Lower leg skin (tissue), 4 donors: ENCODE measurements at regions not wholly inside any gene's neighbourhood (a gene's known extent, or its start where the extent isn't known, plus 50 kb on each side); places are given as distances from the start of the nearest gene placed in this dataset.

ENCODE experiments used
- DNase-seq, 2 donors: peaks; one replicate each; pipeline ENCODE4 v3.0.0-alpha.2; 2019; ENCODE audit warnings: low spot score in 2 of 2
- H3K4me3 ChIP-seq: fragments of 200-600 bp; sonication (generic); 2 replicates; pipeline ENCODE4 v1.5.1; 2017; ENCODE audit warnings: mild to moderate bottlenecking, low read depth; ENCODE audit not compliant: poor library complexity, severe bottlenecking
- CTCF ChIP-seq, 3 donors: fragments of 450-650 bp; IDR thresholded peaks; one replicate each; pipeline ENCODE4 v1.5.1; 2016; ENCODE audit warnings: antibody characterized with exemption in 3 of 3, mild to moderate bottlenecking in 3 of 3, moderate library complexity in 2 of 3
- POLR2A ChIP-seq, 2 donors: fragments of 450-650 bp; IDR thresholded peaks; one replicate each; pipeline ENCODE4 v1.6.1; 2016 to 2017; ENCODE audit warnings: antibody characterized with exemption in 2 of 2, mild to moderate bottlenecking in 1 of 2, moderate library complexity in 1 of 2
- WGBS, 2 donors: methylation state at CpG; one replicate each; pipeline ENCODE4 v1.1.5; 2018; 5-methylcytosine and 5-hydroxymethylcytosine counted together
- intact Hi-C: fragments of 100-400 bp; cut with DNase I; formaldehyde crosslinking; loops from one replicate; pipeline ENCODE4 v1.15.0; 2023; ENCODE audit warnings: low total_unique reads

DNA sequence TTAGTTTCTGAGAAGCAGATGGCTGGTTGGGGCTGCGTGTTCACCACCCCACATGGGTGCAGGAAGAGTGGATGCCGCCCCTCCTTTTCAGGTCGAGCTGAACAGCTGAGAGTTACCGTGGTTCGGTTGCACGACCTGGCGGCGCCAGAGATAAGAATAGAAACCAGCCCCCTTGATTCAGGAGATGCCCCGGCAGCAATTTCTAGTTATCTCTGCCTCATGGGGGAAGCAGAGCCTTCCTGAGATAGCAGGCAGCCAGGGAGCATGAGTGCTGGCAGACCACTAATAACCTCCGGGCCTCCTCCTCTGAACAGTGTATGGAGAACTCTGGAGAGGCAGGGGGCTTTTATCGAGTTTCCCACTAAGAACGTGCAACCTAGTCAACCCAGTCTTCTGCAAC lies 177.8 kb downstream of the NSG2 start:
- intact Hi-C loops, result no loop called here
- H3K4me3 ChIP-seq, result no peak overlapping the region
- WGBS, 2 donors, result 76 to 82% methylated on average over 12 of the region's 12 CpGs
- TF ChIP-seq POLR2A (IDR thresholded peaks at IDR 0.05), result no peak
- no peak for TF ChIP-seq CTCF (IDR thresholded peaks at IDR 0.05)
- no peak for DNase-seq

- no peak for DNase-seq
- intact Hi-C loops, result no loop called here
- H3K4me3 ChIP-seq, result no peak overlapping the region
- TF ChIP-seq POLR2A (IDR thresholded peaks at IDR 0.05) (no peak), CTCF (IDR thresholded peaks at IDR 0.05) (no peak)
- whole genome bisulfite sequencing, 2 donors, result 66 to 94% methylated on average over 1 of the region's 1 CpG
These were observed 183.6 kb downstream of the NSG2 start for GRCh38 chr5:174229068-174229467.

DNA sequence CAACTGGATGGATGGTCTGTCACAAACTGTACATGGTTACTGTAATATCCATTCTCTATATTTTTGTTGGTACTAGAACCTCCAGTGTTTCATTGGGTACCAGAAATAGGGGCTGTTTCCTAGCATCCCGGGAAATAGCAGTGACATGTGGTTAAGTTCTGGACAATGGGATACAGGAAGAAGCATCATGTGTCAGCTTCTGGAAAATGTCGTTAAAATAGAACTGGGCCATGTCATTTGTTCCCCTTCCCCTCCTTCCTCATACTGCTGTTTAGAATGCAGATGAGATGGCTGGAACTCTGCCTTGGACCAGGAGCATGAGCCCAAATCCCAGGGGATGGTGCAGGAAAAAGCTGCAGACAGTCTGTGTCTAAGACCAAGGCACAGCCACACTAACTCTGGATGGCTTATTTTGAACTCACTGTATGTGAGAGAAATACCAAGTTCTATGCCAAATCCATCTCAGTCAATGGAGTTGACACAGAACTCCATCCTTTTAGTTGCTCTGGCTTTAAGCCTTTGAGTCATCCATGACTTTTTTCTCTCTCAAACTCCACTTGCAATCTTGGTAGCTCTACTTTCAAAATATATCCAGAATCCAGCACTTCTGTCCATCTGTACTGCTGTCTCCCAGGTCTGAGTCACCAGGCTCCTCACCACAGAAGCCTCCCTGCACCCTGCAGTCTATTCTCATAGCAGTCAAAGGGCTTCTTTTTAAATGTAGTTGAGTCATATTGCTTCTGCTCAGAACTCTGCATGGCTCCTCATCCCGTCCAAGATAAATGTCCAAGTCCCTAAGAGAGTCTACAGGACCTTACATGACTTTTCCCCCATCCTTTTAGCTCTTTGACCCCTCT lies 184.2 kb downstream of the NSG2 start:
- DNase-seq, result no peak
- whole genome bisulfite sequencing, 2 donors, result 47 to 55% methylated on average over 3 of the region's 3 CpGs
- intact Hi-C loops, result no loop called here
- TF ChIP-seq CTCF (IDR thresholded peaks at IDR 0.05) (no peak), POLR2A (IDR thresholded peaks at IDR 0.05) (no peak)
- no peak overlapping the region for H3K4me3 ChIP-seq

GRCh38 chr5:174231956-174232487 lies 186.5 kb downstream of the NSG2 start:
- TF ChIP-seq POLR2A (IDR thresholded peaks at IDR 0.05) (no peak), CTCF (IDR thresholded peaks at IDR 0.05) (no peak)
- intact Hi-C loops, result no loop called here
- DNase-seq, result no peak
- no peak overlapping the region for H3K4me3 ChIP-seq
- WGBS, 2 donors, result 15 to 17% methylated on average over 7 of the region's 7 CpGs

DNA sequence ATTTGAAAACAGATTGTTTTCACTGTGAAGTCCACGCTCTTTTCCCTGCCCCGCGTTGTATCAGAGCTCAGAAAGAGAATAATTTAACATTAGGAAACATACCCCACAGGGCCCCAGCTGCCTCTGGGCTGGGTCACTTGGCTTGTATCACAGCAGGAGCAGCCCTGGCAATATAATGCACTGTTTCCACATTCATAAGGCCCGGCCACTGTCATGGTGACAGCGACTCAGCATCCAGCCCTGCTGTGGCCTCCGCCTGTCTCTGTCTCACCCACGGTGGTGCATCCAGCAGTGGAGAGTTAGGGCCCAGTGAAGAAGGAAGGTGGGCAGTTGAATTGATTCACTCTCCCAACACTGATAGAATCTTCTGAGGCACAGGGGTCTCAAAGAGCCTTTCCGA lies 188.9 kb downstream of the NSG2 start:
- TF ChIP-seq POLR2A (IDR thresholded peaks at IDR 0.05), result no peak
- no peak for TF ChIP-seq CTCF (IDR thresholded peaks at IDR 0.05)
- 55 to 73% methylated on average over 8 of the region's 8 CpGs for WGBS, 2 donors
- no peak for DNase-seq
- intact Hi-C loops, result no loop called here
- H3K4me3 ChIP-seq, result no peak overlapping the region
